ENCODE measurements at regions not wholly inside any gene's neighbourhood (a gene's known extent, or its start where the extent isn't known, plus 50 kb on each side); places are given as distances from the start of the nearest gene placed in this dataset.

- DNase-seq (ENCODE audit: low spot score in 2 of 2, unreplicated experiment in 2 of 2), result no peak
- H3K4me1 Mint-ChIP-seq, result peaks cover 2% of the 10 kb centered on the region
- peaks cover 75% of the 10 kb centered on the region for H3K27me3 Mint-ChIP-seq (ENCODE audit: low read depth)
- TF ChIP-seq CTCF (IDR thresholded peaks at IDR 0.05; ENCODE audit: unreplicated experiment), result no peak
- H3K36me3 Mint-ChIP-seq, result no peaks in the 10 kb centered on the region
- H3K9me3 Mint-ChIP-seq, result no peaks in the 10 kb centered on the region
- H3K4me3 Mint-ChIP-seq, result no peak overlapping the region
- H3K27ac Mint-ChIP-seq, result no peak overlapping the region
Observed at GRCh38 chr5:175778951-175779503, 92.4 kb upstream of the CPLX2 start.

- Mint-ChIP-seq H3K4me1 (no peaks in the 10 kb centered on the region), H3K27me3 (ENCODE audit: low read depth) (peaks cover 73% of the 10 kb centered on the region), H3K36me3 (no peaks in the 10 kb centered on the region), H3K27ac (no peak overlapping the region), H3K4me3 (no peak overlapping the region), H3K9me3 (no peaks in the 10 kb centered on the region)
- DNase-seq (ENCODE audit: low spot score in 2 of 2, unreplicated experiment in 2 of 2), result no peak
- TF ChIP-seq CTCF (IDR thresholded peaks at IDR 0.05; ENCODE audit: unreplicated experiment), result no peak
Observed at GRCh38 chr5:175783739-175784138, 87.6 kb upstream of the CPLX2 start.

GRCh38 chr5:175784230-175784629 lies 87.1 kb upstream of the CPLX2 start:
- no peak for DNase-seq (ENCODE audit: low spot score in 2 of 2, unreplicated experiment in 2 of 2)
- Mint-ChIP-seq H3K4me1 (no peaks in the 10 kb centered on the region), H3K36me3 (no peaks in the 10 kb centered on the region), H3K9me3 (no peaks in the 10 kb centered on the region), H3K27me3 (ENCODE audit: low read depth) (peaks cover 69% of the 10 kb centered on the region), H3K27ac (no peak overlapping the region), H3K4me3 (no peak overlapping the region)
- TF ChIP-seq CTCF (IDR thresholded peaks at IDR 0.05; ENCODE audit: unreplicated experiment), result no peak

GRCh38 chr5:175785681-175786080 lies 85.7 kb upstream of the CPLX2 start:
- Mint-ChIP-seq H3K27ac (no peak overlapping the region), H3K27me3 (ENCODE audit: low read depth) (peaks cover 66% of the 10 kb centered on the region)

GRCh38 chr5:175788155-175788787 lies 83.1 kb upstream of the CPLX2 start:
- H3K36me3 Mint-ChIP-seq, result no peaks in the 10 kb centered on the region
- peaks cover 5% of the 10 kb centered on the region for H3K9me3 Mint-ChIP-seq
- H3K4me1 Mint-ChIP-seq, result no peaks in the 10 kb centered on the region
- no peak overlapping the region for H3K27ac Mint-ChIP-seq
- TF ChIP-seq CTCF (IDR thresholded peaks at IDR 0.05; ENCODE audit: unreplicated experiment), result no peak
- peaks cover 57% of the 10 kb centered on the region for H3K27me3 Mint-ChIP-seq (ENCODE audit: low read depth)
- no peak for DNase-seq (ENCODE audit: low spot score in 2 of 2, unreplicated experiment in 2 of 2)
- no peak overlapping the region for H3K4me3 Mint-ChIP-seq

More at GRCh38 chr5:175785681-175786080, 85.7 kb upstream of the CPLX2 start:
- no peak overlapping the region for H3K4me3 Mint-ChIP-seq
- TF ChIP-seq CTCF (IDR thresholded peaks at IDR 0.05; ENCODE audit: unreplicated experiment), result no peak
- DNase-seq (ENCODE audit: low spot score in 2 of 2, unreplicated experiment in 2 of 2), result no peak
- no peaks in the 10 kb centered on the region for H3K36me3 Mint-ChIP-seq
- no peaks in the 10 kb centered on the region for H3K4me1 Mint-ChIP-seq
- peaks cover 5% of the 10 kb centered on the region for H3K9me3 Mint-ChIP-seq
